ENCODE measurements at regions not wholly inside any gene's neighbourhood (a gene's known extent, or its start where the extent isn't known, plus 50 kb on each side); places are given as distances from the start of the nearest gene placed in this dataset.
A peak's percentile ranks its signal among the peaks of the same experiment; 100 is the strongest.

DNA sequence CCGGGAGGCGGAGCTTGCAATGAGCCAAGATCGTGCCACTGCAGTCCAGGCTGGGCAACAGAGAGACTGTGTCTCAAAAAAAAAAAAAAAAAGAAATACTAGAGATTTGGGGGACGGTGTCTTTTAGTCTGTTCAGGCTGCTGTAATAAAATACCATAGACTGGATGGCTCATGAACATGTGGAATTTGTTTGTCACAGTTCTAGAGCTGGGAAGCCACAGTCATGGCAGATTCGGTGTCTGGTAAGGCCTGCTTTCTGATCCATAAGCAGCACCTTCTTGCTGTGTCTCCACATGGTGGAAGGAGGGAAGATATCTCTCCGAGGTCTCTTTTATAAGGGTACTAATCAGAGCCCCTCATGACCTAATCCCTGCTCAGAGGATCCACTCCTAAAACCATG, 102.7 kb upstream of the MKLN1 start:
- Histone ChIP-seq H3K27ac (peak overlapping the region; percentile 85), H3K27me3 (no peaks in the 10 kb centered on the region), H3K4me1 (peaks cover 0 to 8% of the 10 kb centered on the region in 2 donors), H3K9me3 (no peaks in the 10 kb centered on the region), H3K4me3 (no peak overlapping the region), H3K36me3 (no peaks in the 10 kb centered on the region)
- DNase-seq (ENCODE audit: low spot score in 2 of 2): no peak
- TF ChIP-seq POLR2A (IDR thresholded peaks at IDR 0.05) (no peak), POLR2AphosphoS5 (IDR thresholded peaks at IDR 0.05) (no peak), CTCF (IDR thresholded peaks at IDR 0.05) (no peak)
- intact Hi-C loops (cut with DNase I; ENCODE audit: low total_unique reads): no loop called here

GRCh38 chr7:131225619-131226513, 101.8 kb upstream of the MKLN1 start:
- Histone ChIP-seq H3K4me3 (no peak overlapping the region), H3K27ac (peak overlapping the region; percentile 85), H3K9me3 (no peaks in the 10 kb centered on the region), H3K36me3 (no peaks in the 10 kb centered on the region), H3K27me3 (no peaks in the 10 kb centered on the region), H3K4me1 (peaks cover 0 to 8% of the 10 kb centered on the region in 2 donors)
- intact Hi-C loops (cut with DNase I; ENCODE audit: low total_unique reads): no loop called here
- TF ChIP-seq POLR2A (IDR thresholded peaks at IDR 0.05) (no peak), POLR2AphosphoS5 (IDR thresholded peaks at IDR 0.05) (peak; percentile 12 to 65 (median 16))
- peak in 1 of 2 donors; percentile 44 for DNase-seq (ENCODE audit: low spot score in 2 of 2)

- TF ChIP-seq CTCF (IDR thresholded peaks at IDR 0.05): no peak
- no peak for TF ChIP-seq POLR2AphosphoS5 (IDR thresholded peaks at IDR 0.05)
- no peak for TF ChIP-seq POLR2A (IDR thresholded peaks at IDR 0.05)
- DNase-seq (ENCODE audit: low spot score in 2 of 2): no peak
- Histone ChIP-seq H3K4me3 (no peak overlapping the region), H3K36me3 (no peaks in the 10 kb centered on the region), H3K27ac (peak overlapping the region; percentile 85), H3K4me1 (peaks cover 0 to 8% of the 10 kb centered on the region in 2 donors), H3K27me3 (no peaks in the 10 kb centered on the region), H3K9me3 (no peaks in the 10 kb centered on the region)
- intact Hi-C loops (cut with DNase I; ENCODE audit: low total_unique reads): no loop called here
Measured at GRCh38 chr7:131226514-131226865, 101.2 kb upstream of the MKLN1 start.

GRCh38 chr7:131231381-131232220, 96.1 kb upstream of the MKLN1 start:
- H3K9me3 ChIP-seq: no peaks in the 10 kb centered on the region
- intact Hi-C loops (cut with DNase I; ENCODE audit: low total_unique reads): no loop called here
- H3K27ac ChIP-seq: peak overlapping the region; percentile 17 to 40
- no peaks in the 10 kb centered on the region for H3K4me1 ChIP-seq
- DNase-seq (ENCODE audit: low spot score in 2 of 2): no peak
- H3K27me3 ChIP-seq: no peaks in the 10 kb centered on the region
- H3K36me3 ChIP-seq: no peaks in the 10 kb centered on the region
- TF ChIP-seq POLR2A (IDR thresholded peaks at IDR 0.05) (no peak), POLR2AphosphoS5 (IDR thresholded peaks at IDR 0.05) (no peak), CTCF (IDR thresholded peaks at IDR 0.05) (no peak)
- peak overlapping the region in 1 of 3 donors; percentile 3 for H3K4me3 ChIP-seq

- no peaks in the 10 kb centered on the region for H3K9me3 ChIP-seq
- H3K27ac ChIP-seq: no peak overlapping the region
- H3K27me3 ChIP-seq: no peaks in the 10 kb centered on the region
- H3K4me1 ChIP-seq: no peaks in the 10 kb centered on the region
- intact Hi-C loops (cut with DNase I; ENCODE audit: low total_unique reads): no loop called here
- TF ChIP-seq POLR2A (IDR thresholded peaks at IDR 0.05) (no peak), CTCF (IDR thresholded peaks at IDR 0.05) (no peak), POLR2AphosphoS5 (IDR thresholded peaks at IDR 0.05) (no peak)
- H3K4me3 ChIP-seq: no peak overlapping the region
- H3K36me3 ChIP-seq: no peaks in the 10 kb centered on the region
- no peak for DNase-seq (ENCODE audit: low spot score in 2 of 2)
Measured at GRCh38 chr7:131232768-131233167, 94.9 kb upstream of the MKLN1 start.
